ENCODE measurements at regions not wholly inside any gene's neighbourhood (a gene's known extent, or its start where the extent isn't known, plus 50 kb on each side); places are given as distances from the start of the nearest gene placed in this dataset.

DNA sequence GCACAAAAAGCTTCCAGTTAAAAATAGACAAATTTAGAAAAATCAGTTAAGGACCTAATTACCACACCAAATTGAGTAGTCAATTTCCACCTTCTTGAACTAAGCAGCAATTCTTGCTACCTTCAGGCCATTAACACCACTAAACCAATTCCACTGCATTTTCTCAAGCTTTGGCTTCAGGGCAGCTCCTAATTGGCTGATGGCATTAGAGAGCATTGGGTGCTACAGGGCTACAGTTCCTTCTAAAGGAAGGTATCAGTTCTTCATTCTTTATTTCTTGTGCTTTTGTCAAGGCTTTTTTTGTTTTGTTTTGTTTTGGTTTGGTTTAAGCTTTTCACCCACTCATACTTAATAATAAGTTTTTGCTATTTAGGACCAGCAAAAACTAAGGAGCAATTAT, 90.2 kb upstream of the FAM241A start:
- intact Hi-C loops (cut with DNase I) = no loop called here
- Histone ChIP-seq H3K4me3 (no peak overlapping the region), H3K9me3 (no peaks in the 10 kb centered on the region), H3K27me3 (no peaks in the 10 kb centered on the region), H3K36me3 (no peaks in the 10 kb centered on the region), H3K4me1 (no peaks in the 10 kb centered on the region), H3K27ac (no peak overlapping the region)
- ATAC-seq (no peak), DNase-seq (no peak)
- TF ChIP-seq, protein P1, sequence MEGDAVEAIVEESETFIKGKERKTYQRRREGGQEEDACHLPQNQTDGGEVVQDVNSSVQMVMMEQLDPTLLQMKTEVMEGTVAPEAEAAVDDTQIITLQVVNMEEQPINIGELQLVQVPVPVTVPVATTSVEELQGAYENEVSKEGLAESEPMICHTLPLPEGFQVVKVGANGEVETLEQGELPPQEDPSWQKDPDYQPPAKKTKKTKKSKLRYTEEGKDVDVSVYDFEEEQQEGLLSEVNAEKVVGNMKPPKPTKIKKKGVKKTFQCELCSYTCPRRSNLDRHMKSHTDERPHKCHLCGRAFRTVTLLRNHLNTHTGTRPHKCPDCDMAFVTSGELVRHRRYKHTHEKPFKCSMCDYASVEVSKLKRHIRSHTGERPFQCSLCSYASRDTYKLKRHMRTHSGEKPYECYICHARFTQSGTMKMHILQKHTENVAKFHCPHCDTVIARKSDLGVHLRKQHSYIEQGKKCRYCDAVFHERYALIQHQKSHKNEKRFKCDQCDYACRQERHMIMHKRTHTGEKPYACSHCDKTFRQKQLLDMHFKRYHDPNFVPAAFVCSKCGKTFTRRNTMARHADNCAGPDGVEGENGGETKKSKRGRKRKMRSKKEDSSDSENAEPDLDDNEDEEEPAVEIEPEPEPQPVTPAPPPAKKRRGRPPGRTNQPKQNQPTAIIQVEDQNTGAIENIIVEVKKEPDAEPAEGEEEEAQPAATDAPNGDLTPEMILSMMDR (IDR thresholded peaks at IDR 0.05) = no peak
- no peak for TF ChIP-seq POLR2A (IDR thresholded peaks at IDR 0.05)

DNA sequence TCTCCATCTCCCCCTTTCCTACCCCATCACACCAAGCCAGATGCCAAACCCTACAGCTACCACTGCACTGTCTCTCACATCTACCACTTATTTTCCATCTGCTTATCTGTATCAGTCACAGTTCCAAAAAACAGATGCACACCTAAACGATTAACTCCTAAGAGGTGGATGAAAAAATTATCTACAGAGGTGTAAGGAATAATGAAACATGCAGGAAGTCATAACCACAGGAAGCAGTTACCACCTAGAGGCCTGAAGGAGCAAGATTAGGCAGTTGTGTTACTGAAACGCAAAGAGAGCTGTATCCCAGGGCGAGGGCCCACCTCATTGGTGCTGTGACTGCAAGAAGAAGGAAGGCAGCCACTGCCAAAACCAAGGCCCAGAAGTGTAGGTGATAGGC, 87.8 kb upstream of the FAM241A start:
- Histone ChIP-seq H3K27me3 (no peaks in the 10 kb centered on the region), H3K4me1 (no peaks in the 10 kb centered on the region), H3K9me3 (no peaks in the 10 kb centered on the region), H3K36me3 (no peaks in the 10 kb centered on the region), H3K27ac (no peak overlapping the region), H3K4me3 (no peak overlapping the region)
- DNase-seq (no peak), ATAC-seq (no peak)
- TF ChIP-seq POLR2A (IDR thresholded peaks at IDR 0.05) = no peak
- TF ChIP-seq, protein P1 (IDR thresholded peaks at IDR 0.05) = no peak
- intact Hi-C loops (cut with DNase I) = no loop called here
- WGBS (ENCODE audit: insufficient coverage, low coverage, low lambda C conversion rate, missing lambda C conversion rate) = 32% methylated on average over 3 of the region's 3 CpGs

DNA sequence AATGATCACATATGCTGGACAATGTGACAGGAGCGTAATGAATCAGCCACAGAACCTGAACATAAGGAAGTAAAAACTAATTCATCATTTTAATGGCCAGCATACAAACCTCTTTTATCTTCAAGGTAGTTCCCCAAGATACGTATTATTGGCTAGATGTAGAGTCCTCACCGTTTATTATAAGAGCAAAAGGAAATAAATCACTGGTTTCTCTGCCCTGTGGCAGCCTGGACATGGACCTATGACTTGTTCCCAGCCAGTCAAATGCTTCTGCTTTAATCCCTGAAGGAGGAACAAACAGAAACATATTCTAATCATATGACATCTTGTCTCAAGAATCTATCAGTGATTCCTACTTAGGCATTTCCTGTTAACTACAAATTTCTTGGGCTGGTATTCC, 86.8 kb upstream of the FAM241A start:
- Histone ChIP-seq H3K4me3 (no peak overlapping the region), H3K27ac (no peak overlapping the region), H3K27me3 (no peaks in the 10 kb centered on the region), H3K9me3 (no peaks in the 10 kb centered on the region), H3K36me3 (no peaks in the 10 kb centered on the region), H3K4me1 (no peaks in the 10 kb centered on the region)
- intact Hi-C loops (cut with DNase I) = no loop called here
- TF ChIP-seq POLR2A (IDR thresholded peaks at IDR 0.05) = no peak
- TF ChIP-seq, protein P1 (IDR thresholded peaks at IDR 0.05) = no peak
- no peak for ATAC-seq
- WGBS (ENCODE audit: insufficient coverage, low coverage, low lambda C conversion rate, missing lambda C conversion rate) = 41% methylated on average over 3 of the region's 3 CpGs
- no peak for DNase-seq

DNA sequence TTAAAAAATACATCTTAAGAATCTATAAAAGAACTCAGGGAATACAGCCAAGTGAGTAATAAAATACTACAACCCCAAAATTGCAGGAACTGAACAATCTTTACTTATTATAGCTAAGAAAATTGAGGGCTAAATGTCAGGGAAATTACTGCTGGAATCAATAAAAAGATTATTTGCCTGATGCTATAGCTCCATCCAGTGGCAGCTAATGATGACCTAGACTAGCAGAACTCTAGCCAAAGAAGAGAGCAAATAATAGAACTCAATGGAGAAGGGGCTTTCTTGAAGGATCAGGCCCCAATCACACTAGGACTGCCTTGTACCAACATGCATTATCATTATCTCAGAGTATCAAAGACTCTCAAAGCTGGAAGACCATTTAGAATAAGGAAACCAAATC, 85.0 kb upstream of the FAM241A start:
- Histone ChIP-seq H3K4me3 (no peak overlapping the region), H3K9me3 (no peaks in the 10 kb centered on the region), H3K4me1 (no peaks in the 10 kb centered on the region), H3K27me3 (no peaks in the 10 kb centered on the region), H3K27ac (no peak overlapping the region), H3K36me3 (no peaks in the 10 kb centered on the region)
- intact Hi-C loops (cut with DNase I) = no loop called here
- peak in 1 of 4 donors; percentile 18 for ATAC-seq
- DNase-seq = no peak
- TF ChIP-seq POLR2A (IDR thresholded peaks at IDR 0.05) = no peak
- TF ChIP-seq, protein P1 (IDR thresholded peaks at IDR 0.05) = peak in 3 of 4 donors; percentile 24 to 45 (median 27)

DNA sequence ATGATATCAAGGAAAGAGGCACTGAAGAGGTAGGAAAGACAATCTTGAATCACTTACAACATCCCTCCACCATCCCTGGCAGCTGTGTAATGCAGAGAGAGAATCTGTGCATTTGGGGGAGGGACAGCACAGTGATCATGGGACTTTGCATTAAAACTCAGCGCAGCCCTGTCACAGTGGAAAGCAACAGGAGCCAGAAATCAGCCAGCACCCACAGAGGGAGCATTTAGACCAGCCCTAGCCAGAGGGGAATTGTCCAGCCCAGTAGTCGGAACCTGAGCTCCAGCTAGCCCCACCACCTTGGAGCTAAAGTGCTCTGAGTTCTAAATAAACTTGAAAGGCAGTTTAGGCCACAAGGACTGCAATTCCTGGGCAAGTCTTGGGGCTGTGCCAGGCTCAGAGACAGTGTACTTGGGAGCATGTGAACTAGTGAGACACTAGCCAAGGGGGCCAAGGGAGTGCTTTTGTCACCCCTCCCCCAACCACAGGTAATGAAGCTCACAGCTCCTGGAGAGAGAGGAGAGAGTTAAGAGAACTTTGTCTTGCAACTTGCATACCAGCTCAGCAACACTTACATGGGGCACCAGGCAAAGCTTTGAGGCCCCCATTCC, 83.9 kb upstream of the FAM241A start:
- intact Hi-C loops (cut with DNase I) = no loop called here
- no CpG with 5 or more reads among the region's 2 CpGs for WGBS (ENCODE audit: insufficient coverage, low coverage, low lambda C conversion rate, missing lambda C conversion rate)
- no peaks in the 10 kb centered on the region for H3K36me3 ChIP-seq
- no peaks in the 10 kb centered on the region for H3K27me3 ChIP-seq
- no peak for ATAC-seq
- TF ChIP-seq POLR2A (IDR thresholded peaks at IDR 0.05) = no peak
- TF ChIP-seq, protein P1 (IDR thresholded peaks at IDR 0.05) = no peak
- DNase-seq = no peak
- H3K4me3 ChIP-seq = no peak overlapping the region
- no peaks in the 10 kb centered on the region for H3K4me1 ChIP-seq
- H3K9me3 ChIP-seq = no peaks in the 10 kb centered on the region
- H3K27ac ChIP-seq = no peak overlapping the region

Data from right lobe of liver (tissue), 6 donors.